Sciatic nerve (tissue), 2 donors: ENCODE measurements at regions not wholly inside any gene's neighbourhood (a gene's known extent, or its start where the extent isn't known, plus 50 kb on each side); places are given as distances from the start of the nearest gene placed in this dataset.

Source experiments
- ATAC-seq: fragments of 200-7000 bp; cut with Tn5 transposase; one replicate; pipeline ENCODE4 v1.9.1; 2020; ENCODE audit warnings: mild to moderate bottlenecking, moderate library complexity
- DNase-seq: peaks from one replicate; pipeline ENCODE4 v3.0.0-alpha.2; 2020; ENCODE audit warnings: low spot score
- intact Hi-C: fragments of 100-400 bp; cut with DNase I; formaldehyde crosslinking; loops from one replicate; pipeline ENCODE4 v1.14.2; 2022
- donor health status: DM: no; HTN: no; CAD: no.
- donor health status: DM: no; HTN: no; CAD: no.

DNA sequence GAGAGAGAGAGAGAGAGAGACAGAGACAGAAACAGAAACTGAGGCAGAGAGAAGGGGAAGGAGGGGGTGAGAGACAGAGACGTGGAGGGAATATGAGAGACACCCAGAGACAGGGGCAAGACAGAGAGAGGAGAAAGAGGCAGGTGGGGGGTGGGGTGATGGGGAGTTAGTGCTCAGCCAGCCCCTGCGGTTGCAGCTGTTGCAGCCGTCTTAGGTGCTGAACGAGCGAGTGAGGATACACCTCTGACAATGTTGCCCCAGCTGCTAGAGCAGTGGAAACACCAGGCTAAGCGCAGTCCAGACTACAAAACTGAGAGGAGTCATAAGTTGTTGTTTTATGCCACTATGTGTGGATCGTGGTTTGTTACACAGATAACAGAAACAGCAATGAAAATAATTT lies 328.2 kb upstream of the SHH start:
- intact Hi-C loops, result no loop called here
- no peak for ATAC-seq
- peak; percentile 27 for DNase-seq

- DNase-seq, result no peak
- intact Hi-C loops, result no loop called here
- ATAC-seq, result no peak
Observed at GRCh38 chr7:156139633-156140032, 327.4 kb upstream of the SHH start.

GRCh38 chr7:156139112-156139511 lies 326.8 kb upstream of the SHH start:
- DNase-seq (no peak), ATAC-seq (no peak)
- intact Hi-C loops, result no loop called here

DNA sequence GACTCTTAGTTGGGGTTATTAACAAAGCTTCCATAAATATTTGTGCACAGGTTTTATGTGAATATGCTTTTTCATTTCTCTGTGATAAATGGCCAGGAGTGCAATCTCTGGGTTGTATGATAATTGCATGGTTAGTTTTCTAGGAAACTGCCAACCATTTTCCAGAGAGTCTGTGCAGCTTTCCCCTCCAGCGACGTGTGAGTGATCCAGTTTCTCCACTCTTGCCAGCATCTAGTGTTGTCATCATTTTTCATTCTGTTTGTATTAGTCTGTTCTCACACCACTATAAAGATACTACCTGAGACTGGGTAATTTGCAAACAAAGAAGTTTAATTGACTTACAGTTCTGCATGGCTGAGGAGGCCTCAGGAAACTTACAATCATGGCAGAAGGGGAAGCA lies 319.6 kb upstream of the SHH start:
- DNase-seq, result no peak
- no peak for ATAC-seq
- intact Hi-C loops, result no loop called here

GRCh38 chr7:156129522-156129921 lies 317.3 kb upstream of the SHH start:
- DNase-seq (no peak), ATAC-seq (no peak)
- intact Hi-C loops, result no loop called here

DNA sequence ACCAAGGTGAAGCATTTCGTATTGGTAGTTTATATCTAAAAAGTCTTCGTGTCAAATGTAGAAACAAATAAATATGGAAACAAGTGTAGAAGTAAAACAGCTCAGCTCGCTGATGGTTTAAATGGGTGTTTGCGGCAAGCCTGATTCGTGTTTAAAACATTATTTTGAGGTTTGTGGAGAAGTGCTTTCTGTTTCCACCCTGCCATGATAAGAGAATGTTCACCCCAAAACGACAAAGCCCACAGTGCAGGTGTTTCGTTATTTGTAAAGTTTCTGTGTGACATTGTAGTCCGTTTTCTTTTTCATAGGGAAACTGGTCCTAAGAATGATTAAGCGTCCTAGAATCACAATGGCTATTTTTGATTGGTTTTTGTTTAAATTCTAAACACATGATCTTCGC lies 316.2 kb upstream of the SHH start:
- no peak for ATAC-seq

DNA sequence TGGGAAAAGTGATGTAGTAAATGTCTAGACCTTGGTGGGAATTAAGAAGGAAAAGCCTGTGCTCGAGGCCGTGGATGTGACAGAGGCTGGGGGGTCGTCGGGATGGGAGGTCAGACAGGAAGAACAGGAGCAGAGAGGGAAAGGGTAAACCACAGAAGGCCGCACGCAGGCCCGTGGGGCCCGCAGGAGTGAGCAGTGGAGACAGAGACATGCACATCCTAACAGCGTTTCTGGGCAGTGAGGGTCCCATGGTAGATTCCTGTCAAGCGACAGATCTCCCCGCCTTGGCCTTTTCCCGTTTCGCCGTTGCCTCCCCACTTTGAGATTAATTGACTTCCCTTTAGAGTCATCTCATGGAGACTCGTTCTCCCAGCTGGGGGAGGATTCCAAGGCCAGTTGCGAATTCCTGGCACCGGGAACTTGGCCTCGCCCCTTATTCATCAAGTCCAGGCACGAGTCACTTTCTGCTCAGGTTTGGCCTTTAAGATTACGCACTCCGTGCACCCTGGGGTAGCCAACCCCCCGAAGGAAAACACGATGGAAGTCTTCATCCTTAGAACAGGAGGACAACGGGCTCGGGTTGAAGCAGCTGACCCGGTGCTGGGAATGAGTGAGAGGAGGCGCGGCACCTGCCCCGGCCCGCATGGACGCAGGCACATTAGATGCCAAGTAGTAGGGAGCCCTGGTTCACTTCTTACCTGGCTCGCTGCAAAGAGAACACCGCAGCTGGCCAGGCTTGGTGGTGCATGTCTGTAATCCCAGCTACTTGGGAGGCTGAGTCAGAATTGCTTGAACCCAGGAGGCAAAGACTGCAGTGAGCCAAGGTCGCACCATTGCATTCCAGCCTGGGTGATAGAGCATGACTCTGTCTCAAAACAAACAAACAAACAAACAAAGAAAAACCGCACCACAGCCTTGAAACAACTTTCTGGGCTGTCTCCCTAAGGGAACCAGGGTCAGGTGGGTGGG lies 315.2 kb upstream of the SHH start:
- ATAC-seq (no peak), DNase-seq (no peak)
- intact Hi-C loops, result no loop called here

More for the DNA sequence above, 316.2 kb upstream of the SHH start:
- intact Hi-C loops, result no loop called here
- DNase-seq, result no peak

GRCh38 chr7:156125841-156126730 lies 313.8 kb upstream of the SHH start:
- DNase-seq (no peak), ATAC-seq (no peak)
- intact Hi-C loops, result no loop called here

GRCh38 chr7:156124356-156124755 lies 312.1 kb upstream of the SHH start:
- DNase-seq (no peak), ATAC-seq (no peak)
- intact Hi-C loops, result no loop called here

GRCh38 chr7:156123362-156123761 lies 311.1 kb upstream of the SHH start:
- DNase-seq (no peak), ATAC-seq (no peak)
- intact Hi-C loops, result no loop called here

DNA sequence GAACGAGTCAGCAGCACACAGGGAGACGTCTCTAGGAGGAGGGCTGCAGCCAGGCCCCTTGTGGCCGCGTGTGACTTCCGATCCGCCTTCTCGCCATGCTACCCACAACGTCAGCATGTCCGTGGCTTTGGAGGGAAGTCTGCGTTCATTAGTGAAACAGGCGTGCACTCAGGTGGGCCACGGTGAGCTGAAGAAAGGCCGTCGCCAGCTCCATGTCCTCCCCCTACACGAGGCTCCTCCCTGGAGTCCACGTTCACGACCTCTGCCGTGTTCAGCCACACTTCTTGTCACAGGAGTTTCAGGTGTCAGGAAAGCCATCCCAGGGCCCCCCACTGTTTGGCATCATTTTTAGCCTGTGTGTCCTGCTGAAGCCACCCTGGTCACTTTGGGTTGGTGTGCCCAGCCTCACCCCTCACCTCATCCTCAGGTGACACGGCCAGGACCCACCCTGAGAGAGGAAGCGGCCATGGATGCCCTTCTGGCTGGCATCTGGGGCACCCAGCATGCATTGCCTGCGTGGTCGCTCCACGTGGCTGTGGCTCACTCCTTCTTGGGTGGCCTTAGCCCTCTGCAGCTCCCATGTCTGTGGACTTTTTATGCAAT lies 310.6 kb upstream of the SHH start:
- intact Hi-C loops, result loop anchor here (1.0 kb wide), 1 partner anchor 44 kb away; no protein-coding TSS in a partner anchor
- ATAC-seq, result no peak
- no peak for DNase-seq

- DNase-seq (no peak), ATAC-seq (no peak)
- intact Hi-C loops, result loop anchor here (1.0 kb wide), 1 partner anchor 43 kb away; no protein-coding TSS in a partner anchor
Observed at GRCh38 chr7:156121956-156122355, 309.7 kb upstream of the SHH start.

DNA sequence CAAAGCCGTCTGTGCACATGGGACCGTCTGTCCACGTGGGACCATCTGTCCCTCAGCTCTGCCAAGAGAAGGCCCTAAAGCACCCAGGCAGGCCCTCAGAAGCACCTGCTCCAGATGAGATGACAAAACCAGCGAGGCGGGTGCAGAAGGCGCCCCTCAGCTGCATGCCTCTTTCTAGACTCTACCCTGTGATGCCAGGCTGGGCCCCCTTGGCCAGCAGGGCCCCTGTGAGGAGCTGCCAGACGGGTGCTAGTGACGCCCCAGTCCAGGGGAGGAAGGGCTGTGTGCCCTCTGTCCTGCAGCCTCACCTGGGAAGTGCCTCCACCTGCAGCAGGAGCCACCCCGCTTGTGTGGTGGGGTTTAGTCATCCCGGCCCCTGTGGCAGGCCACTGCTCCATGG lies 309.2 kb upstream of the SHH start:
- no peak for DNase-seq
- intact Hi-C loops, result no loop called here
- no peak for ATAC-seq

DNA sequence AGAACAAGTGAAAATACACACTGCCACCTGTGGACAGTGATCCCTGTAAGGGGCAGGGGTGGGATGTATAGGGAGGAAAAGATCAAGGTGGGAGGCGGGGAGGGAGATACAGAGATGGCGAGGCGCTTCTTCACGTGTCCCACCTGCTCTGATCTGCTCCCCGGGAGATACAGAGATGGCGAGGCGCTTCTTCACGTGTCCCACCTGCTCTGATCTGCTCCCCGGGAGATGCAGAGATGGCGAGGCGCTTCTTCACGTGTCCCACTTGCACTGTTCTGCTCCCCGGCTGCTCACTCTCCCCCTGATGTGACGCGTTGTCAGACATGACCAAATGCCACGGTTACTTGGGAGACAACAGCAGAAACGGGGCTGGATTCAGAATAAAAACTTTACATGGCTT lies 308.3 kb upstream of the SHH start:
- ATAC-seq (no peak), DNase-seq (no peak)
- intact Hi-C loops, result no loop called here

DNA sequence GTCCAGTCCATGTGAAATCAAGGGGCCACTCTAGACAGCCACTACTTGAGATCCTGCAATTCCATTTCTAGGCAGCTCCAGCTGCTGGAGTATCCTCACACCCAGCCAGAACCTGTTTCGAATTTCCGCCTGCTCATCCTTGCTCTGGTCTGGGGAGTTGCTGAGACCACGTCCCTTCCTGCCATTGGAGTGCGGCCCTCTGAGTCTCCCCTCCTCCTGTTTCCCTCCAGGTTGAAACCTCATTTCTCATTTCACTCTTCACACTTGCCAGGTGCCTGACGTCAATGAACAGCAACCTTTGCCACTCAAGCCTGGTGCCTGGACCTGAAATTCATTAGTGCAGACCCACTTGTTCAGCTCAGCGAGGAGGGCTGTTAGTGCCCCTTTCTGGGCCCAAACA lies 307.5 kb upstream of the SHH start:
- DNase-seq (no peak), ATAC-seq (no peak)
- intact Hi-C loops, result no loop called here

GRCh38 chr7:156118248-156118645 lies 306.0 kb upstream of the SHH start:
- intact Hi-C loops, result no loop called here
- ATAC-seq (no peak), DNase-seq (no peak)

DNA sequence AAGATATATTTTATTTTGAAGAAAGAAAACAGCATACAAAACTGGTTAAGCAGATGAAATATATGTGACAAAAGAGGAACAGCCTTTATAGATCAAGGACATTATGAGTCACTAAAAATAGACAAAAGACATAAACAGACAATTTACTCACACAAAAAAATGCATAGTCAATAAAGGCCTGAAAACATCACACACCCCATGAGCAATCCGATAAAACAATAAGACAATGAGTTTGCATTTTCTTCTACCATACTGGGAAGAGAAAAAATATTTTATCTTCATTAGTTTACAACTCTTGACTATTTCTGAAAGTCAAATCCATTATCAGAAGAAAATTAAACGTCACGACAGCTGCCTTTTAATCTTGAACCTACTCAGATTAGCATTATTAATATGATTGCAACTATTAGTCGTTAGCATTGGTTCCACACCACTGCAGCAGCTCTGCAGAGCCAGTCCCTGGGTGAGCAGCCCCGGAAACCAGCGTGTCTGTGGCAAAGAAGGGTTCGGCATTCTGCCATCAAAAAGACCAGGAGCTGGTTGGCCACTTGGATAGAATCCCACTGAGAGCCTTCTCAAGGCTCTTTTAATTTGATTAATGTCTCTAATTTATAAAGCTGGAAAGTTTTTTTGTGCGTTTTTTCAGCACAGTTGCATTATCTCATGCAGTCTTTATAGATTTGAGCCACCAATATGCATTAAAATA lies 305.4 kb upstream of the SHH start:
- DNase-seq, result no peak
- intact Hi-C loops, result no loop called here
- ATAC-seq, result no peak

DNA sequence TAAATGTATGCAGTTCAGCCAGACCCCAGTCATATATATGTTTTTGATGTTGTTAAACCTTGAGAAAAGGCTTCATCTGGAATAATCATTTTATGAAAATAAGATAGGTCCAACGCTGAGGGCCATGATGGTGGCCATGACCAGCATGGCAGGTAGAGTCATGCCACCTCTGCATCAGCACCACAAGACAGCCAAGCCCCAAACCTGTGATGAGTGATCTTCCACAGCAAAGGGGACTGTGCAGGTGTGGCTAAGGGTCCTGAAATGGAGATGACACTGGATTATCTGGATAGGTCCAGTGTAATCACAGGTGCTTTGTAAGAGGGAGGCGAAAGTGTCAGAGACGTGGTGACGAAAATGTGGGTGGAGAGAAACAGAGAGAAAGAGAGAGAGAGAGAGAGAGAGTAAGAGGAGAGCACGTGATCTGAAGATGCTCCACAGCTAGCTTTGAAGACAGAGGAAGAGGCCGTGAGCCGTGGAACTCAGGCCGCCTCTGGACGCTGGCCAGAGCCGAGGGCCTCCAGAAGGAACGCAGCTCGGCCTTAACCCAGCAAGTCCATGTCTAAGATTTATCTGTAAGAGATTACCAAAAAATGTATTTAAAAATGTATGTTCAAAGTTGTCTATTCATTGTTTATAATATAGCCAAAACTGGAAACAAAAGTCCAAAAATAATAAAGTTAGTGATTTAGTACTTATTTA lies 304.4 kb upstream of the SHH start:
- intact Hi-C loops, result no loop called here
- ATAC-seq, result no peak
- no peak for DNase-seq
